HepG2 (cell line): ENCODE measurements at regions not wholly inside any gene's neighbourhood (a gene's known extent, or its start where the extent isn't known, plus 50 kb on each side); places are given as distances from the start of the nearest gene placed in this dataset.
A peak's percentile ranks its signal among the peaks of the same experiment; 100 is the strongest.

Source experiments
- ATAC-seq: fragments of 200-7000 bp; cut with Tn5 transposase; 3 replicates; pipeline ENCODE4 v1.9.1; 2020; ENCODE audit warnings: mild to moderate bottlenecking, moderate library complexity
- BruUV-seq: library from RNA; stranded (reverse); fragments of 400-500 nt; replicated peaks from 2 replicates; lab custom pipeline; 2021; lab: Mats Ljungman, UMichigan
- CTCF ChIA-PET: fragments of 300-600 bp; formaldehyde crosslinking; extraction: SDS; loops from one replicate; lab custom pipeline; 2021; ENCODE audit warnings: low total read pairs, inconsistent platforms, low intra/inter-chr PET ratio; lab: Yijun Ruan, JAX
- POLR2A ChIA-PET: fragments of 350-600 bp; sonication (Branson Sonifier 250); formaldehyde crosslinking; loops from one replicate; lab custom pipeline; 2020; ENCODE audit warnings: antibody characterized with exemption, inconsistent platforms; lab: Yijun Ruan, JAX
- DNase-seq: peaks from one replicate; pipeline ENCODE4 v3.0.0-alpha.2; 2015; ENCODE audit warnings: low spot score
- FAIRE-seq: peaks from 3 replicates; lab custom pipeline; 2011; peaks lifted over from hg19 to GRCh38; lab: Jason Lieb, UNC
- H2AFZ ChIP-seq: one replicate; pipeline ENCODE4 v1.6.1; 2011; ENCODE audit warnings: low read length, inconsistent platforms
- H3K27ac ChIP-seq: fragments of 300-600 bp; 3 replicates; pipeline ENCODE4 v1.8.0; 2011; ENCODE audit warnings: mixed run types, mild to moderate bottlenecking, mixed read lengths, low read length, inconsistent platforms; ENCODE audit not compliant: insufficient read depth; ENCODE audit errors: extremely low read length
- H3K27me3 ChIP-seq, 2 experiments: fragments of 200-600 bp in 1 of 2; 2 replicates in 1 of 2; 3 replicates in 1 of 2; pipeline versions ENCODE4 v1.6.0 to v1.8.0; 2011; ENCODE audit warnings: low read length in 2 of 2, mild to moderate bottlenecking in 2 of 2, moderate library complexity in 2 of 2, inconsistent platforms in 1 of 2; ENCODE audit not compliant: insufficient read depth in 2 of 2, control insufficient read depth in 1 of 2
- H3K36me3 ChIP-seq, 2 experiments: fragments of 200-600 bp in 1 of 2; replicated peaks in 1 of 2; 2 replicates in 1 of 2; 3 replicates in 1 of 2; pipeline versions ENCODE4 v1.5.1 to v1.8.0; 2011; ENCODE audit warnings: low read length in 2 of 2, inconsistent platforms in 1 of 2; ENCODE audit not compliant: insufficient read depth in 2 of 2, control insufficient read depth in 1 of 2
- H3K4me1 ChIP-seq: 2 replicates; pipeline ENCODE4 v1.5.1; 2012; ENCODE audit warnings: low read length, inconsistent platforms; ENCODE audit not compliant: insufficient read depth
- H3K4me2 ChIP-seq: 2 replicates; pipeline ENCODE4 v1.6.0; 2011; ENCODE audit warnings: low read depth, low read length, inconsistent platforms
- H3K4me3 ChIP-seq, 3 experiments: fragments of 200-600 bp in 1 of 3; sonication (generic), shearing (Covaris generic) in 1 of 3; replicated peaks in 1 of 3; 2 replicates each; pipeline ENCODE4 v1.5.1; 2011 to 2016; ENCODE audit warnings: low read length in 3 of 3, inconsistent platforms in 2 of 3, low read depth in 2 of 3, mild to moderate bottlenecking in 2 of 3, control low read depth in 1 of 3, mixed read lengths in 1 of 3; ENCODE audit not compliant: insufficient read depth in 1 of 3
- H3K79me2 ChIP-seq: one replicate; pipeline ENCODE4 v1.6.1; 2011; ENCODE audit warnings: low read length, inconsistent platforms; ENCODE audit not compliant: insufficient read depth
- H3K9ac ChIP-seq: 2 replicates; pipeline ENCODE4 v1.6.0; 2011; ENCODE audit warnings: mild to moderate bottlenecking, low read depth, low read length, inconsistent platforms; ENCODE audit not compliant: insufficient read depth
- H3K9me3 ChIP-seq: 2 replicates; pipeline ENCODE4 v1.5.1; 2012; ENCODE audit warnings: mild to moderate bottlenecking, low read length
- H4K20me1 ChIP-seq: 2 replicates; pipeline ENCODE4 v1.6.0; 2011; ENCODE audit warnings: inconsistent platforms, mild to moderate bottlenecking, low read length, moderate library complexity; ENCODE audit not compliant: insufficient read depth
- AGO2 ChIP-seq: fragments of 200-400 bp; formaldehyde crosslinking; optimal IDR thresholded peaks from 2 replicates; pipeline ENCODE3; 2017; ENCODE audit warnings: mild to moderate bottlenecking, low read depth, low read length, moderate library complexity
- CBX5 ChIP-seq: sonication (generic); formaldehyde crosslinking; IDR thresholded peaks from 2 replicates; pipeline ENCODE4 v1.4.0; 2020; ENCODE audit warnings: missing genetic modification reagents, borderline replicate concordance
- CHCHD3 ChIP-seq: sonication (generic); formaldehyde crosslinking; IDR thresholded peaks from 2 replicates; pipeline ENCODE4 v1.8.0; 2022; ENCODE audit warnings: mild to moderate bottlenecking, missing genetic modification reagents, moderate library complexity
- E2F2 ChIP-seq: sonication (generic); formaldehyde crosslinking; IDR thresholded peaks from 2 replicates; pipeline ENCODE4 v1.4.0; 2020; ENCODE audit warnings: missing genetic modification reagents, borderline replicate concordance
- EEA1 ChIP-seq: sonication (generic); formaldehyde crosslinking; IDR thresholded peaks from 2 replicates; pipeline ENCODE4 v1.5.1; 2020; ENCODE audit warnings: mild to moderate bottlenecking, missing genetic modification reagents, borderline replicate concordance
- ETV6 ChIP-seq: sonication (generic); formaldehyde crosslinking; conservative IDR thresholded peaks from 2 replicates; pipeline ENCODE4 v1.4.0; 2020; ENCODE audit warnings: missing genetic modification reagents
- FOXP1 ChIP-seq, 2 experiments: fragments of 450-650 bp in 1 of 2; IDR thresholded peaks; 2 replicates each; pipeline ENCODE4 v1.6.1; 2017 to 2018; ENCODE audit warnings: antibody characterized with exemption in 1 of 2
- MAFF ChIP-seq: IDR thresholded peaks from 2 replicates; pipeline ENCODE4 v1.6.1; 2011; ENCODE audit warnings: low read depth, low read length, improper control_type of control experiment
- MAFK ChIP-seq, 2 experiments: IDR thresholded peaks in 1 of 2; conservative IDR thresholded peaks in 1 of 2; 2 replicates each; pipeline ENCODE4 v1.6.1; 2011; ENCODE audit warnings: improper control_type of control experiment in 2 of 2, low read length in 2 of 2
- MIXL1 ChIP-seq: IDR thresholded peaks from 2 replicates; pipeline ENCODE4 v1.6.1; 2016
- MZF1 ChIP-seq: sonication (generic); formaldehyde crosslinking; IDR thresholded peaks from 2 replicates; pipeline ENCODE4 v1.8.1; 2023; ENCODE audit warnings: mild to moderate bottlenecking, missing genetic modification reagents, borderline replicate concordance
- NCOA1 ChIP-seq: sonication (generic); formaldehyde crosslinking; IDR thresholded peaks from 2 replicates; pipeline ENCODE4 v1.9.0; 2021; ENCODE audit warnings: missing genetic modification reagents
- NR1H2 ChIP-seq: sonication (generic); formaldehyde crosslinking; IDR thresholded peaks from 2 replicates; pipeline ENCODE4 v1.8.1; 2022; ENCODE audit warnings: low read depth, missing genetic modification reagents, borderline replicate concordance
- POGZ ChIP-seq: sonication (generic); formaldehyde crosslinking; IDR thresholded peaks from 2 replicates; pipeline ENCODE4 v1.4.0; 2020; ENCODE audit warnings: mild to moderate bottlenecking, missing genetic modification reagents
- RBAK ChIP-seq: sonication (generic); formaldehyde crosslinking; IDR thresholded peaks from 2 replicates; pipeline ENCODE4 v1.5.1; 2020; ENCODE audit warnings: mild to moderate bottlenecking, missing genetic modification reagents
- SETDB1 ChIP-seq: sonication (generic); formaldehyde crosslinking; IDR thresholded peaks from 2 replicates; pipeline ENCODE4 v1.5.1; 2020; ENCODE audit warnings: missing genetic modification reagents, mild to moderate bottlenecking, borderline replicate concordance
- ZMYM4 ChIP-seq: sonication (generic); formaldehyde crosslinking; IDR thresholded peaks from 2 replicates; pipeline ENCODE4 v1.8.1; 2023; ENCODE audit warnings: mild to moderate bottlenecking, missing genetic modification reagents
- ZNF749 ChIP-seq: sonication (generic); formaldehyde crosslinking; IDR thresholded peaks from 2 replicates; pipeline ENCODE4 v1.8.0; 2022; ENCODE audit warnings: mild to moderate bottlenecking, missing genetic modification reagents, moderate library complexity, borderline replicate concordance
- ZNF83 ChIP-seq: sonication (generic); formaldehyde crosslinking; IDR thresholded peaks from 2 replicates; pipeline ENCODE4 v1.4.0; 2020; ENCODE audit warnings: missing genetic modification reagents, mild to moderate bottlenecking, borderline replicate concordance
- WGBS: methylation state at CpG from one replicate; pipeline ENCODE4 v1.1.6; 2017; ENCODE audit warnings: low lambda C conversion rate; 5-methylcytosine and 5-hydroxymethylcytosine counted together
- in situ Hi-C: cut with HindIII; loops from 2 replicates; pipeline ENCODE4 v1.10.0; 2017; ENCODE audit warnings: low pct_unique_long_range_greater_than_20kb; ENCODE audit not compliant: extremely low pct_ligation_motif_present
- intact Hi-C: fragments of 100-400 bp; cut with micrococcal nuclease; formaldehyde crosslinking; loops from one replicate; pipeline ENCODE4 v1.10.0; 2022; ENCODE audit not compliant: unreplicated experiment
- TF ChIP-seq, protein P1 (sequence below): sonication (generic); formaldehyde crosslinking; IDR thresholded peaks from 2 replicates; pipeline ENCODE4 v1.5.0; 2020; ENCODE audit warnings: missing genetic modification reagents

- DNase-seq (no peak), FAIRE-seq (no peak), ATAC-seq (no peak)
- H4K20me1 ChIP-seq, result no peaks in the 10 kb centered on the region
- in situ Hi-C loops, result no loop called here
- ChIA-PET POLR2A (no interaction called here), CTCF (no interaction called here)
- H3K9ac ChIP-seq, result no peak overlapping the region
- no peak overlapping the region for H3K4me3 ChIP-seq
- H3K4me2 ChIP-seq, result no peak overlapping the region
- no peaks in the 10 kb centered on the region for H3K27me3 ChIP-seq
- BruUV-seq, result no TSS peak
- WGBS, result 0% methylated on average over 1 of the region's 1 CpG
- no peaks in the 10 kb centered on the region for H3K4me1 ChIP-seq
- H3K27ac ChIP-seq, result no peak overlapping the region
- no peak overlapping the region for H2AFZ ChIP-seq
- H3K9me3 ChIP-seq, result no peaks in the 10 kb centered on the region
- TF ChIP-seq MAFK (conservative IDR thresholded peaks at IDR 0.05 in 1 of 2, IDR thresholded peaks at IDR 0.05 in 1 of 2; ENCODE audit: low read length in 2 of 2) (peak; percentile 46 to 78; a peak in 3 of 4 replicates), SETDB1 (no peak), MAFF (peak; percentile 62)
- H3K79me2 ChIP-seq, result no peaks in the 10 kb centered on the region
- H3K36me3 ChIP-seq, result no peaks in the 10 kb centered on the region
- intact Hi-C loops, result no loop called here
Observed at GRCh38 chr3:163521261-163521660, 1557.0 kb downstream of the SI start.

DNA sequence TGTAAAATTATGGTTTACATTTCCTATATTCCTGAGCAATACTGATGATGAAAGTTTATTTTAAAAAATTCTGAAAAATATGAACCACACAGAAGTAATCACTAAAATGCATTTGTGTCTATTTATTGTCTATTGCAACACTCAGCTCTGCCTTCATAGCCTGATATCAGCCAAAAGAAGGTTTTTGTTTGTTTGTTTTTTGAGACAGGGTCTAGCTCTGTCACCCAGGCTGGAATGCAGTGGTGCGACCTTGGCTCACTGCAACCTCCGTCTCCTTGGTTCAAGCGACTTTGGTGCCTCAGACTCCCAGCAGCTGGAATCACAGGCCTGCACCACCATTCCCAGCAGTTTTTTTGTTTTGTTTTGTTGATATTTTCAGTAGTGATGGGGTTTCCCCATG, 1560.2 kb downstream of the SI start:
- DNase-seq (no peak), FAIRE-seq (no peak), ATAC-seq (no peak)
- 28% methylated on average over 3 of the region's 3 CpGs for WGBS
- Histone ChIP-seq H3K9me3 (no peaks in the 10 kb centered on the region), H2AFZ (no peak overlapping the region), H4K20me1 (no peaks in the 10 kb centered on the region), H3K79me2 (no peaks in the 10 kb centered on the region), H3K36me3 (no peaks in the 10 kb centered on the region), H3K4me3 (no peak overlapping the region), H3K4me2 (no peak overlapping the region), H3K27me3 (no peaks in the 10 kb centered on the region), H3K27ac (no peak overlapping the region), H3K9ac (no peak overlapping the region), H3K4me1 (no peaks in the 10 kb centered on the region)
- no TSS peak for BruUV-seq
- ChIA-PET POLR2A (no interaction called here), CTCF (no interaction called here)
- in situ Hi-C loops, result no loop called here
- intact Hi-C loops, result no loop called here
- TF ChIP-seq MZF1 (CRISPR knock-in tag) (no peak), E2F2 (CRISPR knock-in tag) (no peak), POGZ (CRISPR knock-in tag) (no peak), NCOA1 (CRISPR knock-in tag) (no peak), RBAK (CRISPR knock-in tag) (no peak), NR1H2 (CRISPR knock-in tag) (no peak), EEA1 (no peak), ETV6 (CRISPR knock-in tag) (no peak), CHCHD3 (CRISPR knock-in tag) (no peak), ZNF83 (CRISPR knock-in tag) (no peak), FOXP1 (IDR thresholded peaks at IDR 0.05) (no peak), FOXP1 (CRISPR knock-in tag; IDR thresholded peaks at IDR 0.05) (no peak), ZMYM4 (CRISPR knock-in tag) (no peak), CBX5 (no peak), ZNF749 (CRISPR knock-in tag) (no peak), AGO2 (no peak), MIXL1 (CRISPR knock-in tag) (no peak)
- TF ChIP-seq, protein P1, sequence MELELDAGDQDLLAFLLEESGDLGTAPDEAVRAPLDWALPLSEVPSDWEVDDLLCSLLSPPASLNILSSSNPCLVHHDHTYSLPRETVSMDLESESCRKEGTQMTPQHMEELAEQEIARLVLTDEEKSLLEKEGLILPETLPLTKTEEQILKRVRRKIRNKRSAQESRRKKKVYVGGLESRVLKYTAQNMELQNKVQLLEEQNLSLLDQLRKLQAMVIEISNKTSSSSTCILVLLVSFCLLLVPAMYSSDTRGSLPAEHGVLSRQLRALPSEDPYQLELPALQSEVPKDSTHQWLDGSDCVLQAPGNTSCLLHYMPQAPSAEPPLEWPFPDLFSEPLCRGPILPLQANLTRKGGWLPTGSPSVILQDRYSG (CRISPR knock-in tag), result no peak
